NOMO-1 treated with dmso at 0.1 percent for 144 hours (cell line): ENCODE measurements at regions not wholly inside any gene's neighbourhood (a gene's known extent, or its start where the extent isn't known, plus 50 kb on each side); places are given as distances from the start of the nearest gene placed in this dataset.
"Not testable (repeated sequence)": the region's sequence is repeated elsewhere in the genome, so short reads cannot be mapped to it uniquely, and the experiment has no call there.

Experiments
- DNase-seq: peaks from one replicate; lab custom pipeline; 2025; ENCODE audit not compliant: unreplicated experiment; lab: John Stamatoyannopoulos, UW

- DNase-seq, result no peak
Observed at GRCh38 chr6:33895988-33896387, 92.2 kb upstream of the MLN start.

- no peak for DNase-seq
Observed at GRCh38 chr6:33895296-33895695, 91.5 kb upstream of the MLN start.

GRCh38 chr6:33894438-33894837 lies 90.6 kb upstream of the MLN start:
- DNase-seq, result no peak

- no peak for DNase-seq
Observed at GRCh38 chr6:33892581-33893346, 89.0 kb upstream of the MLN start.

GRCh38 chr6:33888664-33889200 lies 84.9 kb upstream of the MLN start:
- DNase-seq, result no peak

GRCh38 chr6:33888183-33888582 lies 84.4 kb upstream of the MLN start:
- DNase-seq, result no peak

GRCh38 chr6:33886673-33887144 lies 82.9 kb upstream of the MLN start:
- peak; percentile 33 for DNase-seq

- DNase-seq, result no peak
Observed at GRCh38 chr6:33885132-33886057, 81.6 kb upstream of the MLN start.

GRCh38 chr6:33883621-33884020 lies 79.8 kb upstream of the MLN start:
- not testable (repeated sequence) for DNase-seq

GRCh38 chr6:33882154-33882553 lies 78.4 kb upstream of the MLN start:
- DNase-seq, result no peak

- DNase-seq, result no peak
Observed at GRCh38 chr6:33880766-33881165, 77.0 kb upstream of the MLN start.

- DNase-seq, result no peak
Observed at GRCh38 chr6:33880104-33880678, 76.4 kb upstream of the MLN start.

GRCh38 chr6:33878562-33878961 lies 74.8 kb upstream of the MLN start:
- DNase-seq, result no peak

GRCh38 chr6:33877982-33878535 lies 74.3 kb upstream of the MLN start:
- DNase-seq, result no peak

- no peak for DNase-seq
Observed at GRCh38 chr6:33875696-33876095, 71.9 kb upstream of the MLN start.

GRCh38 chr6:33875141-33875581 lies 71.4 kb upstream of the MLN start:
- DNase-seq, result no peak

- no peak for DNase-seq
Observed at GRCh38 chr6:33874136-33874760, 70.4 kb upstream of the MLN start.

GRCh38 chr6:33872761-33873160 lies 69.0 kb upstream of the MLN start:
- no peak for DNase-seq

- no peak for DNase-seq
Observed at GRCh38 chr6:33869826-33870423, 66.1 kb upstream of the MLN start.

- DNase-seq, result no peak
Observed at GRCh38 chr6:33869121-33869520, 65.3 kb upstream of the MLN start.
